ENCODE measurements at regions not wholly inside any gene's neighbourhood (a gene's known extent, or its start where the extent isn't known, plus 50 kb on each side); places are given as distances from the start of the nearest gene placed in this dataset.

- TF ChIP-seq CTCF (IDR thresholded peaks at IDR 0.05; ENCODE audit: low read length) = no peak
- no peak for TF ChIP-seq EZH2 (IDR thresholded peaks at IDR 0.05; ENCODE audit: borderline replicate concordance, low read length)
Observed at GRCh38 chr11:13168271-13168670, 109.3 kb upstream of the BMAL1 start.

Measured in OCI-LY1 (cell line).